ENCODE measurements at regions not wholly inside any gene's neighbourhood (a gene's known extent, or its start where the extent isn't known, plus 50 kb on each side); places are given as distances from the start of the nearest gene placed in this dataset.

DNA sequence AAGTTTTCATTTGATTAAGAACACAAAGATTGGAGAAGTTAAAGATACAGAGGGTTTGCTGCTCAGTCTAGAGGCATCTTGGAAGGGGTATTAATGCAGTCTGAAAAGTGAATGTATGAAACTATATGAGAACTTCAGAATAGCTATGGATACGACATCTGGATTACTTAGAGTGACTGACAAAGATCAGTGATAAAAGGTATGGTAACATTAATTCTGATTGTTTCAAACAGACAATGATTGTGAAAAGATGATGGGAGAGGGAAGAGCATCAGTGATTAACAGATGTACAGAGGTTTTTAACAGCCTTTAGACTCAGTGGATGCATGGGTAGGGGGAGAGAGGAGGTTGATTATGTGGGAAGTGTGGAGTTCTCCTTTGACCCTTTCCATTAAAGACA lies 919.4 kb upstream of the CNTN5 start:
- Histone ChIP-seq H3K9ac (ENCODE audit: low read length) (no peak overlapping the region), H3K9me3 (ENCODE audit: control extremely low read depth in 1 of 3, control insufficient read depth in 2 of 3, insufficient read depth in 1 of 3, low read length in 2 of 3) (no peaks in the 10 kb centered on the region), H3K27me3 (replicated peaks in 1 of 4; ENCODE audit: control extremely low read depth in 1 of 4, control insufficient read depth in 3 of 4, insufficient read depth in 4 of 4, low read length in 3 of 4) (no peaks in the 10 kb centered on the region), H3K27ac (ENCODE audit: low read length in 2 of 2) (no peak overlapping the region), H2AFZ (ENCODE audit: insufficient read depth, low read depth, low read length, poor library complexity, severe bottlenecking) (no peak overlapping the region), H3K79me2 (ENCODE audit: control insufficient read depth, insufficient read depth, low read length) (no peaks in the 10 kb centered on the region), H4K20me1 (ENCODE audit: control insufficient read depth, insufficient read depth, low read length, poor library complexity, severe bottlenecking) (no peaks in the 10 kb centered on the region), H3K4me3 (ENCODE audit: control extremely low read depth in 1 of 5, extremely low read depth in 1 of 5, insufficient read depth in 1 of 5, low read depth in 2 of 5, low read length in 4 of 5) (no peak overlapping the region), H3K4me2 (replicated peaks; ENCODE audit: low read depth, low read length, poor library complexity, severe bottlenecking) (no peak overlapping the region), H3K36me3 (replicated peaks in 1 of 2; ENCODE audit: control extremely low read depth in 1 of 2, control insufficient read depth in 1 of 2, extremely low read depth in 1 of 2, insufficient read depth in 2 of 2, low read length in 1 of 2) (no peaks in the 10 kb centered on the region), H3K4me1 (ENCODE audit: control insufficient read depth in 2 of 2, insufficient read depth in 2 of 2, low read length in 2 of 2) (no peaks in the 10 kb centered on the region)
- intact Hi-C loops (cut with micrococcal nuclease), result no loop called here
- DNase-seq (no peak), ATAC-seq (ENCODE audit: low read depth) (no peak)
- H3K27ac Mint-ChIP-seq, result no peak overlapping the region
- CTCF ChIA-PET, result no interaction called here
- peaks cover 3% of the 10 kb centered on the region for H3K9me3 Mint-ChIP-seq (ENCODE audit: insufficient read depth)
- 100% methylated on average over 1 of the region's 1 CpG for WGBS (ENCODE audit: insufficient coverage)
- TF ChIP-seq, protein P1, sequence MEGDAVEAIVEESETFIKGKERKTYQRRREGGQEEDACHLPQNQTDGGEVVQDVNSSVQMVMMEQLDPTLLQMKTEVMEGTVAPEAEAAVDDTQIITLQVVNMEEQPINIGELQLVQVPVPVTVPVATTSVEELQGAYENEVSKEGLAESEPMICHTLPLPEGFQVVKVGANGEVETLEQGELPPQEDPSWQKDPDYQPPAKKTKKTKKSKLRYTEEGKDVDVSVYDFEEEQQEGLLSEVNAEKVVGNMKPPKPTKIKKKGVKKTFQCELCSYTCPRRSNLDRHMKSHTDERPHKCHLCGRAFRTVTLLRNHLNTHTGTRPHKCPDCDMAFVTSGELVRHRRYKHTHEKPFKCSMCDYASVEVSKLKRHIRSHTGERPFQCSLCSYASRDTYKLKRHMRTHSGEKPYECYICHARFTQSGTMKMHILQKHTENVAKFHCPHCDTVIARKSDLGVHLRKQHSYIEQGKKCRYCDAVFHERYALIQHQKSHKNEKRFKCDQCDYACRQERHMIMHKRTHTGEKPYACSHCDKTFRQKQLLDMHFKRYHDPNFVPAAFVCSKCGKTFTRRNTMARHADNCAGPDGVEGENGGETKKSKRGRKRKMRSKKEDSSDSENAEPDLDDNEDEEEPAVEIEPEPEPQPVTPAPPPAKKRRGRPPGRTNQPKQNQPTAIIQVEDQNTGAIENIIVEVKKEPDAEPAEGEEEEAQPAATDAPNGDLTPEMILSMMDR (IDR thresholded peaks at IDR 0.05), result no peak
- no peak for TF ChIP-seq EZH2 (IDR thresholded peaks at IDR 0.05; ENCODE audit: borderline replicate concordance, insufficient read depth, low read depth, low read length, poor library complexity, severe bottlenecking)
- POLR2A ChIA-PET, result no interaction called here
- H3K4me3 Mint-ChIP-seq, result no peak overlapping the region
- no peaks in the 10 kb centered on the region for H3K27me3 Mint-ChIP-seq
- H3K4me1 Mint-ChIP-seq, result no peaks in the 10 kb centered on the region

DNA sequence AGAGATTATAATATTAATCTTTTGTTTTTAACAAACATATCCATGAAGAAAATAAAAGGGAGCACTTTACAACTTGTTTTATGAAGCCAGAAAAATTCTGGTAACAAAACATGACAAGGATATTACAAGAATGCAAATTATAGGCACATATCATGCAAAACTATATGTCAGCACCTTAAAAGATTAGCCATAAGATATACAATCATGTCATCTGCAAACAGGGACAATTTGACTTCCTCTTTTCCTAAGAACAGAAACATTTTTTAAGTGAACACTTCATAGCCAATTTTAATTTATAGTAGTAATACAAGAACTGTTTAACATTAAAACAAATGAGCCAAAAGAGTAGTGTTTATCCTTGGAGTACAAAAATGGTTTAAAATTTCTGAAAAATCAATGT lies 916.5 kb upstream of the CNTN5 start:
- no peaks in the 10 kb centered on the region for H4K20me1 ChIP-seq (ENCODE audit: control insufficient read depth, insufficient read depth, low read length, poor library complexity, severe bottlenecking)
- H3K9me3 ChIP-seq (ENCODE audit: control extremely low read depth in 1 of 3, control insufficient read depth in 2 of 3, insufficient read depth in 1 of 3, low read length in 2 of 3), result no peaks in the 10 kb centered on the region
- H3K4me3 Mint-ChIP-seq, result no peak overlapping the region
- ChIA-PET CTCF (no interaction called here), POLR2A (no interaction called here)
- TF ChIP-seq, protein P1 (IDR thresholded peaks at IDR 0.05), result no peak
- no peak for TF ChIP-seq EZH2 (IDR thresholded peaks at IDR 0.05; ENCODE audit: borderline replicate concordance, insufficient read depth, low read depth, low read length, poor library complexity, severe bottlenecking)
- no peaks in the 10 kb centered on the region for H3K36me3 ChIP-seq (replicated peaks in 1 of 2; ENCODE audit: control extremely low read depth in 1 of 2, control insufficient read depth in 1 of 2, extremely low read depth in 1 of 2, insufficient read depth in 2 of 2, low read length in 1 of 2)
- no peak overlapping the region for H3K4me2 ChIP-seq (replicated peaks; ENCODE audit: low read depth, low read length, poor library complexity, severe bottlenecking)
- H3K27me3 ChIP-seq (replicated peaks in 1 of 4; ENCODE audit: control extremely low read depth in 1 of 4, control insufficient read depth in 3 of 4, insufficient read depth in 4 of 4, low read length in 3 of 4), result no peaks in the 10 kb centered on the region
- DNase-seq (no peak), ATAC-seq (ENCODE audit: low read depth) (no peak)
- H3K27ac Mint-ChIP-seq, result no peak overlapping the region
- H3K9ac ChIP-seq (ENCODE audit: low read length), result no peak overlapping the region
- no peak overlapping the region for H3K4me3 ChIP-seq (ENCODE audit: control extremely low read depth in 1 of 5, extremely low read depth in 1 of 5, insufficient read depth in 1 of 5, low read depth in 2 of 5, low read length in 4 of 5)
- H3K4me1 ChIP-seq (ENCODE audit: control insufficient read depth in 2 of 2, insufficient read depth in 2 of 2, low read length in 2 of 2), result no peaks in the 10 kb centered on the region
- no peaks in the 10 kb centered on the region for H3K4me1 Mint-ChIP-seq
- no peak overlapping the region for H3K27ac ChIP-seq (ENCODE audit: low read length in 2 of 2)
- H3K9me3 Mint-ChIP-seq (ENCODE audit: insufficient read depth), result no peaks in the 10 kb centered on the region
- H3K79me2 ChIP-seq (ENCODE audit: control insufficient read depth, insufficient read depth, low read length), result no peaks in the 10 kb centered on the region
- H3K27me3 Mint-ChIP-seq, result no peaks in the 10 kb centered on the region
- intact Hi-C loops (cut with micrococcal nuclease), result no loop called here
- no peak overlapping the region for H2AFZ ChIP-seq (ENCODE audit: insufficient read depth, low read depth, low read length, poor library complexity, severe bottlenecking)
